ENCODE measurements at regions not wholly inside any gene's neighbourhood (a gene's known extent, or its start where the extent isn't known, plus 50 kb on each side); places are given as distances from the start of the nearest gene placed in this dataset.

DNA sequence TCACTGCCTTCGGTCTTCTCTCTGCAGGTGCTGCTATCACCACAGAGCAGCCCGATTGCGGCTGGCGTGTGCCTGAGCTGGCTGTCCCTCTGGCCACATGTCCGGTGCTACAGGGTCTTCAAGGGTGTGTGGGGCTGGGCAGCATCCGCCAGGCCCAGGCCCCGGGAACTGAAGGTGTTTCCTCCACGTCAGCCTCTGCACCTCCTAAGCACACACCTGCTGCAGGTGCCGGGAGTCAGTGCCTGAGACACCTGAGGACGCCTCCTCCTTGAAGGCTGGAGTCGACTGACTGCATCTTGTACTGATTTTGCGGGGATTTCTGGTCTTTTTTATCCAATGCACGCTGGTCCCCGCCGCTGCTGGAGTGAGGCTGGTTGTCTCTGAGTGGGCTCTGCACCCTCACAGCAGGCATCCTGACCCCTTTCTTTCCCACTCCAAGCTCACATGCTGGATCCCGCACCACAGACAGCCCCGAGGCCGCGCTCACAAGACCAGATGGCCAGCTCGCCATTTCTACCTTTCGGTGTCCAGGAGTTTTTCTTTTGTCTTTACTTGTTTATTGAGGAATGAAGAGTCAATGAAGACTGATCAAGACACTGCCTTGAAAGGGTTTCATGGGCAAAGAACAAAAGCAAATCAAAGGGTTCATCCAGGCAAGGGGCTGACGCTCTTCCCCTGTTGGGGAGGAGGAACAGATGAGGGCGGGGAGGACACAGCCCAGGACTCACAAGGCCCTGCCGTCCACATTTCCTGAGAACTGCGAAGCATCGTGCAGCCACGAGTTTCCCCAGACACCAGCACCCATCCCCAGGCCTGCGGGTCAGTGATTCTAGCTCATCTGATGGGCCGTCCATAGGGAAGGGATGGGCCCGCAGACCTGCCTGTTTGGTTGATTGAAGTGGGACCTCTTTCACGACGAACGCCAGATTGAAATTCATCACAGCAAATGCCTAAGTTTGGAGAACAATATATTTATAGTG lies 203.8 kb upstream of the SOX1 start:
- TF ChIP-seq, protein P1, sequence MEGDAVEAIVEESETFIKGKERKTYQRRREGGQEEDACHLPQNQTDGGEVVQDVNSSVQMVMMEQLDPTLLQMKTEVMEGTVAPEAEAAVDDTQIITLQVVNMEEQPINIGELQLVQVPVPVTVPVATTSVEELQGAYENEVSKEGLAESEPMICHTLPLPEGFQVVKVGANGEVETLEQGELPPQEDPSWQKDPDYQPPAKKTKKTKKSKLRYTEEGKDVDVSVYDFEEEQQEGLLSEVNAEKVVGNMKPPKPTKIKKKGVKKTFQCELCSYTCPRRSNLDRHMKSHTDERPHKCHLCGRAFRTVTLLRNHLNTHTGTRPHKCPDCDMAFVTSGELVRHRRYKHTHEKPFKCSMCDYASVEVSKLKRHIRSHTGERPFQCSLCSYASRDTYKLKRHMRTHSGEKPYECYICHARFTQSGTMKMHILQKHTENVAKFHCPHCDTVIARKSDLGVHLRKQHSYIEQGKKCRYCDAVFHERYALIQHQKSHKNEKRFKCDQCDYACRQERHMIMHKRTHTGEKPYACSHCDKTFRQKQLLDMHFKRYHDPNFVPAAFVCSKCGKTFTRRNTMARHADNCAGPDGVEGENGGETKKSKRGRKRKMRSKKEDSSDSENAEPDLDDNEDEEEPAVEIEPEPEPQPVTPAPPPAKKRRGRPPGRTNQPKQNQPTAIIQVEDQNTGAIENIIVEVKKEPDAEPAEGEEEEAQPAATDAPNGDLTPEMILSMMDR (conservative IDR thresholded peaks at IDR 0.05 in 1 of 2, IDR thresholded peaks at IDR 0.05 in 1 of 2; ENCODE audit: extremely low read depth in 1 of 2, insufficient read depth in 1 of 2, low read depth in 1 of 2, low read length in 2 of 2) = no peak
- no peak for TF ChIP-seq EZH2 (IDR thresholded peaks at IDR 0.05; ENCODE audit: borderline replicate concordance, low read length)

Data from mammary epithelial cell (primary cell).